Type B pancreatic cell (in vitro differentiated cells): ENCODE measurements at regions not wholly inside any gene's neighbourhood (a gene's known extent, or its start where the extent isn't known, plus 50 kb on each side); places are given as distances from the start of the nearest gene placed in this dataset.

Experiments used
- DNase-seq: peaks from one replicate; pipeline ENCODE4 v3.0.0; 2021; ENCODE audit warnings: mixed read lengths; ENCODE audit not compliant: unreplicated experiment; ENCODE audit errors: extremely low spot score
- H3K27ac Mint-ChIP-seq: 2 replicates; pipeline ENCODE4 v1.8.0; 2021; ENCODE audit warnings: mild to moderate bottlenecking, mixed read lengths
- H3K27me3 Mint-ChIP-seq: 2 replicates; pipeline ENCODE4 v1.8.0; 2021; ENCODE audit warnings: mixed read lengths
- H3K36me3 Mint-ChIP-seq: 2 replicates; pipeline ENCODE4 v1.8.0; 2021; ENCODE audit warnings: mixed read lengths
- H3K4me1 Mint-ChIP-seq: one replicate; pipeline ENCODE4 v1.8.0; 2021; ENCODE audit warnings: mixed read lengths; ENCODE audit not compliant: unreplicated experiment
- H3K4me3 Mint-ChIP-seq: 2 replicates; pipeline ENCODE4 v1.8.0; 2021; ENCODE audit warnings: mild to moderate bottlenecking, mixed read lengths
- H3K9me3 Mint-ChIP-seq: 2 replicates; pipeline ENCODE4 v1.8.0; 2021; ENCODE audit warnings: mixed read lengths
- TF ChIP-seq, protein P1 (sequence below): fragments of 200-600 bp; sonication (generic); conservative IDR thresholded peaks from 2 replicates; pipeline ENCODE4 v1.5.0; 2021; ENCODE audit warnings: antibody characterized with exemption, mild to moderate bottlenecking

DNA sequence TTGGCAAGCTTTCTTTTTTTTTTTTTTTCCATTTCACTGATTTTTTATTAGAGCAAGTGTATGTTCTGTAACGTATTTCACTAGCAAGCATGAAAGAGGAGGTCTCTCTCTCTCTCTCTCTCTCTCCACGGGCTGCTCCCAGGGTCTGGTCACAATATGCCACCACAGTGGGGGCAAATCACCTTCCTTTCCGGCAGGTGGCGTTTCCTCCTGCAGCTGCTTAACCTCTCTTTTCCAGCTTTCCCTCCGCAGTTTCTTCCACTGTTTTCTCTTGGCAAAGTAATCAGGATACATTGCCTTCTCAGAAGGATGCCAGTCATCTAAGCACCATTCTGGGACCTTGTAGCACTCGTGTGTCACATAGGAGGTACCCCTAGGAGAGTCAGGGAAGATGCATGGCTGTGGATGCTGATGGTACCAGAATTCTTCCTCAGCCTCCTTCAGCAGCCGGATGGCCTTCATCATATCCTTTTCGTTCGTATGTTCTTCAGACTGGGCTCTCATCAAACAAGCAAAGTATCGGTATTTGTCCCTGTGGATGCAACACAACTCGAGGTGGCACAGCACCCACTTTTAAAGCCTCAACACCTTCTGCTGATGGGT lies 197.3 kb upstream of the PODXL start:
- Mint-ChIP-seq H3K4me3 (no peak overlapping the region), H3K27ac (no peak overlapping the region), H3K4me1 (no peaks in the 10 kb centered on the region), H3K9me3 (no peaks in the 10 kb centered on the region), H3K27me3 (peaks cover 33% of the 10 kb centered on the region), H3K36me3 (no peaks in the 10 kb centered on the region)
- no peak for DNase-seq
- TF ChIP-seq, protein P1, sequence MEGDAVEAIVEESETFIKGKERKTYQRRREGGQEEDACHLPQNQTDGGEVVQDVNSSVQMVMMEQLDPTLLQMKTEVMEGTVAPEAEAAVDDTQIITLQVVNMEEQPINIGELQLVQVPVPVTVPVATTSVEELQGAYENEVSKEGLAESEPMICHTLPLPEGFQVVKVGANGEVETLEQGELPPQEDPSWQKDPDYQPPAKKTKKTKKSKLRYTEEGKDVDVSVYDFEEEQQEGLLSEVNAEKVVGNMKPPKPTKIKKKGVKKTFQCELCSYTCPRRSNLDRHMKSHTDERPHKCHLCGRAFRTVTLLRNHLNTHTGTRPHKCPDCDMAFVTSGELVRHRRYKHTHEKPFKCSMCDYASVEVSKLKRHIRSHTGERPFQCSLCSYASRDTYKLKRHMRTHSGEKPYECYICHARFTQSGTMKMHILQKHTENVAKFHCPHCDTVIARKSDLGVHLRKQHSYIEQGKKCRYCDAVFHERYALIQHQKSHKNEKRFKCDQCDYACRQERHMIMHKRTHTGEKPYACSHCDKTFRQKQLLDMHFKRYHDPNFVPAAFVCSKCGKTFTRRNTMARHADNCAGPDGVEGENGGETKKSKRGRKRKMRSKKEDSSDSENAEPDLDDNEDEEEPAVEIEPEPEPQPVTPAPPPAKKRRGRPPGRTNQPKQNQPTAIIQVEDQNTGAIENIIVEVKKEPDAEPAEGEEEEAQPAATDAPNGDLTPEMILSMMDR: peak; percentile 64

DNA sequence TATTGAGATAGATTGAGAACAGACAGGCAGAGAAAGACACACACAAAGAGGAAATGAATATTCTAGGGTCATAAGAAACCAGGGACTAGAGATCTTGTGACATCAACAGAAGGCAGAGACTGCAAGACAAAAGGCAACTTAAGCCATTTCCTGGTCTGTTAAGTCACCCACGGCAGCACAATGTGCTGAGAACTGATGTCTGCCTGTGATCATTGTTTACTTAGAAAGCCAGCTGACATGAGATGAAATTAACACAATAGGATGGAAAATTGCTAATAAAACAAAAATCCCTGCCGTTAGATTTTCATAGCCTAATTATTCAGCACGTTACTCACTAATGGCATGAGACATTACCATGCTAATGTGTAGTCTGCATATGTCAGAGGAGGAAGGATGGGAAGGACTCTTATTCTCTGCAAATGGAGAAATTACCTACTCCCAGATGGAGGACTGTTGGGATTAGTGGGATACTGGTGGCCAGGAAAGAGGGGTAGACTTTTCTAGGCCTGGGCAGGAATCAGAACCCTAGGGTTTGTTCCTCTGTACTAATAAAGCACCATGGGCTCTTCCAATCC lies 191.3 kb upstream of the PODXL start:
- Mint-ChIP-seq H3K4me1 (peaks cover 7% of the 10 kb centered on the region), H3K4me3 (no peak overlapping the region), H3K9me3 (peaks cover 4% of the 10 kb centered on the region), H3K27ac (peak overlapping the region; percentile 77), H3K36me3 (no peaks in the 10 kb centered on the region), H3K27me3 (peaks cover 39% of the 10 kb centered on the region)
- TF ChIP-seq, protein P1: no peak
- DNase-seq: no peak

DNA sequence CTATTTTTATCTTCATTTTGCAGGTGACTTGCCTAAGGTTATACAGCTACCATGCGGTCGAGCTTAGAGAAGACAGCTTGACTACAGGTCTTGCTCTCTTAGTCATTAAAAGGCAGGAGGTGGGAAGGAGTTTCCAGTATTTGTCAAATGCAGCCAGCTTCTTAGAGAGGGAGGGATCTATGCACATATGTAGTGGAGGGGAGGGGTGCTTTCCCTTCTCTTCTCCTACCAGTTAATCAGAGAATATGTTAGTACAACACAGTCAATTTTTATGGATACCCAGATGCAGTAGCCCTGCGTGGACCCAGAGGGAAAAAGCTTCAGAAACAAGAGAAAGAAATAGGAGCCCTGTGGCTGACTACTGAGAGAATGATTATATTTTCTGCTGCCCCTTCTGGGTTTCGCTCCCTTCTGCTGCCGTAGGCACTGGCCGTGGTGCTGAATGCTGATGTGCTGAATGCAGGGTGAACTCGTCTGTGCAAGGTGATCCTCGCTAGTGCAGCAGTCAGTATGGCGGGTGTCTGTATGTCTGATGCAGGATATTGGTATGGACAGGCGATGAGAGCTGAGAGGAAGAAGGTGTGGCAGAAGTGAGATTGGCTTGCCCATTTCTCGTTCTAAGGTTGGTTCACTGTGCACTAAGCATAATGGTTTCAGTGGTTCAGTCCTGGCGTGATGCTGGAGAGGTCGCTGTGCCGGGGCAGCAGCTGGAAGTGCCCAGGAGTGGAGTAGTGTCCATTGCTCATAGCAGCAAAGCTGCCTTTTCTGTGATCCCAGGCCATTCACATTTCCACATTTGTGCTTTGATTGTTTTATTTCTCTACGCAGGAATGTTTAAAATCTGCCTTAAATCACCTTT lies 189.2 kb upstream of the PODXL start:
- H3K4me1 Mint-ChIP-seq: peaks cover 7% of the 10 kb centered on the region
- TF ChIP-seq, protein P1: no peak
- no peaks in the 10 kb centered on the region for H3K36me3 Mint-ChIP-seq
- peak; percentile 76 for DNase-seq
- H3K9me3 Mint-ChIP-seq: peaks cover 4% of the 10 kb centered on the region
- H3K4me3 Mint-ChIP-seq: peak overlapping the region; percentile 18
- H3K27ac Mint-ChIP-seq: peak overlapping the region; percentile 23
- H3K27me3 Mint-ChIP-seq: peaks cover 45% of the 10 kb centered on the region

DNA sequence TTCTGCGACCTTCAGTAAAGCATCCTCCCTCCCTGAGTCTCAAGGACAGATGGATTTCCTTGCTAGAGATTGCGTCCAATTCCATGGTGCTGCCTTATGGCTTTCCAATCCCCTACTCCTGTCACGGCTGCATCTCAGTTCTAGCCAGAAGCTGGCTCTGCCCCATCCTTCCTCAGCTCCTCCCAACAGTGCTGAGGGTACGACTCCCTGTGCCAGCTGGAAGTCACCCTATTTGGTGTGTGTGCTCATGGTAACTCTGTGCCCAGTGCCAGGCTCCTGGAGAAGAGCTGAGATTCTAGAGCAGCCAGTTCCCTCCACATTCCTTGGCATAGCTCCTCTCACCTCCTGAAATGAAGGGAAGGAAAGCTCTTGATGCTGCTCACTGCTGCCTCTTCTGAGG lies 185.0 kb upstream of the PODXL start:
- Mint-ChIP-seq H3K9me3 (peaks cover 4% of the 10 kb centered on the region), H3K36me3 (no peaks in the 10 kb centered on the region), H3K4me1 (peaks cover 7% of the 10 kb centered on the region), H3K4me3 (no peak overlapping the region), H3K27me3 (peaks cover 57% of the 10 kb centered on the region), H3K27ac (no peak overlapping the region)
- TF ChIP-seq, protein P1: no peak
- DNase-seq: no peak

DNA sequence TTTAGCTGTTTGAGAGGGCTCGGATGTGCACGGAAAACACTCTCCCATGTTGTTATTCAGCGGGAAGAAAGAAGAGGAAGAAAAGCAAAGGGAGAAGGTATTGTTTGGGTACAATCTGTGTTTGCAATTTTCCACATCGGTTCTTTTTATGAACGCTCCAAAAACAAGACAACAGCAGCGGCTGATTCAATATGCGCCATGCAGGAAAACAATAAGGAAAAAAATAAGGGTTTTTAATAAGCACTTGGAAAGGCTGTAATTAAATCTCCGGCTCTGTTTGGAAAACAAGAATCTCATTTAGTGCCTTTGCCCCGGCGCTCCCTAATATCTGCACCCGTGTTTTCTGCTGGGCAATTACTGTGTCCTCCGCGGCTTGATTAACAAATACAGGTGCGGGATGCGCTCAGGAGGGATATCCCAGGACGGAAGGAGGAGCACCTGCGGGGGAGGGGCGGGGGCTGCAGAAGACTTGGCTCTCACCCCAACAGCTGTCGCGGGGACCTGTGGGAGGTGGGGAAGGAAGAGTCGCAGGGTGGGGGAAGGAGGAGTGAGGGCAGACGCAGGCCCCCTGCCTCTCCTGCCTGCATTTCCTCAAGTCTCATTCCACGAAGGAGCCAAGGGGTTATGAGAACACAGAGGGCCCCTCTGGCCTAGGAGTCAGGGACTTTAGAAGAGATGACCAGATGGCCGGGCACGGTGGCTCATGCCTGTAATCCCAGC lies 181.5 kb upstream of the PODXL start:
- H3K4me1 Mint-ChIP-seq: no peaks in the 10 kb centered on the region
- DNase-seq: no peak

More for the DNA sequence above, 181.5 kb upstream of the PODXL start:
- TF ChIP-seq, protein P1: no peak
- peaks cover 78% of the 10 kb centered on the region for H3K27me3 Mint-ChIP-seq
- no peaks in the 10 kb centered on the region for H3K9me3 Mint-ChIP-seq
- no peak overlapping the region for H3K27ac Mint-ChIP-seq
- H3K36me3 Mint-ChIP-seq: no peaks in the 10 kb centered on the region
- H3K4me3 Mint-ChIP-seq: no peak overlapping the region
